MM.1S (cell line): ENCODE measurements at regions not wholly inside any gene's neighbourhood (a gene's known extent, or its start where the extent isn't known, plus 50 kb on each side); places are given as distances from the start of the nearest gene placed in this dataset.

Experiments
- DNase-seq: peaks from one replicate; pipeline ENCODE4 v3.0.0-alpha.2; 2015
- H2AFZ ChIP-seq: fragments of 300-600 bp; sonication (generic); 2 replicates; pipeline ENCODE4 v1.6.0; 2016; ENCODE audit warnings: antibody characterized with exemption, low read length
- H3F3A ChIP-seq: fragments of 300-600 bp; sonication (generic); 2 replicates; pipeline ENCODE4 v1.6.1; 2016; ENCODE audit warnings: mild to moderate bottlenecking, antibody characterized with exemption, low read length, moderate library complexity, mixed read lengths; ENCODE audit not compliant: insufficient read depth
- H3K27ac ChIP-seq: fragments of 300-600 bp; sonication (generic); 2 replicates; pipeline ENCODE4 v1.5.1; 2016; ENCODE audit warnings: mild to moderate bottlenecking, low read length
- H3K27me3 ChIP-seq: fragments of 300-600 bp; sonication (generic); replicated peaks from 2 replicates; pipeline ENCODE4 v1.6.0; 2016; ENCODE audit warnings: low read length; ENCODE audit not compliant: insufficient read depth
- H3K36me3 ChIP-seq: fragments of 300-600 bp; sonication (generic); replicated peaks from 2 replicates; pipeline ENCODE4 v1.6.1; 2016; ENCODE audit warnings: mild to moderate bottlenecking, low read length, mixed read lengths; ENCODE audit not compliant: insufficient read depth
- H3K4me1 ChIP-seq: fragments of 300-600 bp; sonication (generic); 2 replicates; pipeline ENCODE4 v1.6.1; 2016; ENCODE audit warnings: low read length, mixed read lengths
- H3K4me2 ChIP-seq: fragments of 300-600 bp; sonication (generic); 2 replicates; pipeline ENCODE4 v1.6.0; 2016; ENCODE audit warnings: low read depth, low read length
- H3K4me3 ChIP-seq: fragments of 300-600 bp; sonication (generic); 2 replicates; pipeline ENCODE4 v1.5.1; 2016; ENCODE audit warnings: low read length, mixed read lengths
- H3K79me2 ChIP-seq: fragments of 300-600 bp; sonication (generic); 2 replicates; pipeline ENCODE4 v1.6.1; 2016; ENCODE audit warnings: mixed run types, low read length, mixed read lengths
- H3K9ac ChIP-seq: fragments of 300-600 bp; sonication (generic); 2 replicates; pipeline ENCODE4 v1.6.1; 2016; ENCODE audit warnings: low read length, mixed read lengths
- H3K9me2 ChIP-seq: fragments of 300-600 bp; sonication (generic); replicated peaks from 2 replicates; pipeline ENCODE4 v1.6.1; 2016; ENCODE audit warnings: mild to moderate bottlenecking, low read length, mixed read lengths; ENCODE audit not compliant: insufficient read depth
- H3K9me3 ChIP-seq: fragments of 300-600 bp; sonication (generic); replicated peaks from 2 replicates; pipeline ENCODE4 v1.6.1; 2016; ENCODE audit warnings: mild to moderate bottlenecking, low read length, mixed read lengths; ENCODE audit not compliant: insufficient read depth
- H4K20me1 ChIP-seq: fragments of 300-600 bp; sonication (generic); 2 replicates; pipeline ENCODE4 v1.6.1; 2016; ENCODE audit warnings: mild to moderate bottlenecking, low read length, moderate library complexity, mixed read lengths; ENCODE audit not compliant: insufficient read depth
- CTCF ChIP-seq: fragments of 300-600 bp; sonication (generic); IDR thresholded peaks from 2 replicates; pipeline ENCODE4 v1.5.1; 2016; ENCODE audit warnings: antibody characterized with exemption, low read length, mixed read lengths
- EZH2 ChIP-seq: fragments of 300-600 bp; sonication (generic); optimal IDR thresholded peaks from 2 replicates; pipeline ENCODE3; 2017; ENCODE audit warnings: low read depth, mild to moderate bottlenecking, antibody characterized with exemption, low read length, mixed read lengths
- EZH2phosphoT487 ChIP-seq: fragments of 300-600 bp; sonication (generic); IDR thresholded peaks from 2 replicates; pipeline ENCODE4 v1.6.1; 2018; ENCODE audit warnings: antibody characterized with exemption, low read length

- DNase-seq, result no peak
- Histone ChIP-seq H3K9ac (no peak overlapping the region), H3K4me1 (no peaks in the 10 kb centered on the region), H3F3A (no peaks in the 10 kb centered on the region), H3K9me2 (no peaks in the 10 kb centered on the region), H3K4me2 (no peak overlapping the region), H3K79me2 (no peaks in the 10 kb centered on the region), H3K27me3 (no peaks in the 10 kb centered on the region), H3K27ac (no peak overlapping the region), H3K9me3 (no peaks in the 10 kb centered on the region), H3K36me3 (no peaks in the 10 kb centered on the region), H2AFZ (no peak overlapping the region), H4K20me1 (no peaks in the 10 kb centered on the region), H3K4me3 (no peak overlapping the region)
- TF ChIP-seq EZH2phosphoT487 (no peak), CTCF (no peak), EZH2 (no peak)
Measured at GRCh38 chr13:26831336-26831908, 70.8 kb upstream of the GPR12 start.

- TF ChIP-seq EZH2 (no peak), CTCF (no peak), EZH2phosphoT487 (no peak)
- Histone ChIP-seq H3K27me3 (no peaks in the 10 kb centered on the region), H3K4me3 (no peak overlapping the region), H4K20me1 (no peaks in the 10 kb centered on the region), H3K9me2 (no peaks in the 10 kb centered on the region), H3K9me3 (no peaks in the 10 kb centered on the region), H3K9ac (no peak overlapping the region), H2AFZ (no peak overlapping the region), H3K79me2 (no peaks in the 10 kb centered on the region), H3K4me1 (no peaks in the 10 kb centered on the region), H3F3A (no peaks in the 10 kb centered on the region), H3K4me2 (no peak overlapping the region), H3K27ac (no peak overlapping the region), H3K36me3 (no peaks in the 10 kb centered on the region)
- DNase-seq, result no peak
Measured at GRCh38 chr13:26829716-26830115, 69.1 kb upstream of the GPR12 start.

GRCh38 chr13:26824581-26824980, 64.0 kb upstream of the GPR12 start:
- Histone ChIP-seq H3K9ac (no peak overlapping the region), H3F3A (no peaks in the 10 kb centered on the region), H4K20me1 (no peaks in the 10 kb centered on the region), H3K9me3 (no peaks in the 10 kb centered on the region), H3K4me2 (no peak overlapping the region), H3K4me3 (no peak overlapping the region), H3K9me2 (no peaks in the 10 kb centered on the region), H3K27me3 (no peaks in the 10 kb centered on the region), H3K27ac (no peak overlapping the region), H2AFZ (no peak overlapping the region), H3K4me1 (no peaks in the 10 kb centered on the region), H3K36me3 (no peaks in the 10 kb centered on the region), H3K79me2 (no peaks in the 10 kb centered on the region)
- no peak for DNase-seq
- TF ChIP-seq EZH2phosphoT487, result no peak
- no peak for TF ChIP-seq EZH2
- no peak for TF ChIP-seq CTCF
